ENCODE measurements at regions not wholly inside any gene's neighbourhood (a gene's known extent, or its start where the extent isn't known, plus 50 kb on each side); places are given as distances from the start of the nearest gene placed in this dataset.
"Not testable (repeated sequence)": the region's sequence is repeated elsewhere in the genome, so short reads cannot be mapped to it uniquely, and the experiment has no call there.

DNA sequence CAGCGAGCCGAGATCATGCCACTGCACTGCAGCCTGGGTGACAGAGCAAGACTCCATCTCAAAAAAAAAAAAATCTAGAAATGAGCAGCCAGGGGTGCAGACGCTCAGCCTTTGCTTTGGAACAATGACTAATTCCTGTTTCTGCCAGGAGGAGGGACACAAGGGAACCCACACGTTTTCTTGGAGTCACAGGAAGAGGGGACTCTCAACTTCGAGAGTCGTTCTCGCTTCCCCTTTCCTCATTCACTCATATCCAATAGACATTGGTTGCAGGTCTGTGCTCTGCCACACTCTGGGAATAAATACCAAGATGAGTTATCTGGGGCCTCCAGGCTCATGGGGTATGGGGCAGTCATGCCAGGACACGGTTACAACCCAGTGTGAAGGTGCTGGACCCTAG is 91.5 kb upstream of the RREB1 start:
- no peak for DNase-seq (ENCODE audit: low spot score)

GRCh38 chr6:7021301-7021700 is 86.5 kb upstream of the RREB1 start:
- no peak for DNase-seq (ENCODE audit: low spot score)

- no peak for DNase-seq (ENCODE audit: low spot score)
These were observed 81.9 kb upstream of the RREB1 start for GRCh38 chr6:7025861-7026260.

DNA sequence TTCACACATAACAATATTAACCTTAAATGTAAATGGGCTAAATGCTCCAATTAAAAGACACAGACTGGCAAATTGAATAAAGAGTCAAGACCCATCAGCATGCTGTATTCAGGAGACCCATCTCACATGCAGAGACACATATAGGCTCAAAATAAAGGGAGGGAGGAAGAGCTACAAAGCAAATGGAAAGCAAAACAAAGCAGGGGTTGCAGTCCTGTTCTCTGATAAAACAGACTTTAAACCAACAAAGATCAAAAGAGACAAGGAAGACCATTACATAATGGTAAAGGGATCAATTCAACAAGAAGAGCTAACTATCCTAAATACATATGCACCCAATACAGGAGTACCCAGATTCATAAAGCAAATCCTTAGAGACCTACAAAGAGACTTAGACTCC is 78.8 kb upstream of the RREB1 start:
- DNase-seq (ENCODE audit: low spot score), result not testable (repeated sequence)

- DNase-seq (ENCODE audit: low spot score), result not testable (repeated sequence)
These were observed 76.8 kb upstream of the RREB1 start for GRCh38 chr6:7030968-7031367.

DNA sequence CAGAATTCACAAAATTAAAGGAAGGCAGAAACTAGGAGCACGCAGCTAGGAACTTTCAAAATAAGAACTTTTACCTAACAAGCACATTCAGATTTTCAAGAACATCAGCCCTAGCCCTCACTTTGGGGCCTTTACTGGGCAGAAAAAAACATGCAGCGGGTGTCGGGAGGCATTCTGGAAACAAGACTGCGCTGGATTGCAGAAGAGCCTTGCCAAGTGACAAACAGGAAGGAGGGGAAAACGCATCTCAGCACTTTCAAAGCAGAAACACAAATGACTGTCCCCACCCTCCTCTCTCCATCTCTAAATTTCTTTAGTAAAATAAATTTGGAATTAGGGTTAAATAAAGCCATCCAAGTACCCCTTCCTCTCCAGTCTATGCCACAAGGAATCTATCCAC is 74.6 kb upstream of the RREB1 start:
- DNase-seq (ENCODE audit: low spot score), result no peak

DNA sequence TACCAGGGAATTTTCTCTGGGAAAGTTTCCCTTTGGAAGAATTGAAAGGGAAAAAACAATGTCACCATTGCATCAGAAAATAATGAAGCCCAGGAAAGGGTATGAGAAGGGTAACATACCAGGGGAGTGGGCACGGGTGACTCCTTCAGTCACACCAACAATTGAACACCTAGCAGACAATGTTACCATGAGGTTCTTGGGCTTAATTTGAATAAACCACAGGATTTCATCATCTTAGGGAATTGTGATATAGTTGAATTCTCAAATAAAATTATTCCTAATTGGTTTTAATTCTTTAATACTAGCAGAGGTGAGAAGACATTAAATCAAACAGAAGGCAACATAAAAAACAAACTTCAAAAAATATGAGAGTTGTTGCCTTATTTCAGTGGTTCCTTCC is 73.7 kb upstream of the RREB1 start:
- DNase-seq (ENCODE audit: low spot score), result no peak

DNA sequence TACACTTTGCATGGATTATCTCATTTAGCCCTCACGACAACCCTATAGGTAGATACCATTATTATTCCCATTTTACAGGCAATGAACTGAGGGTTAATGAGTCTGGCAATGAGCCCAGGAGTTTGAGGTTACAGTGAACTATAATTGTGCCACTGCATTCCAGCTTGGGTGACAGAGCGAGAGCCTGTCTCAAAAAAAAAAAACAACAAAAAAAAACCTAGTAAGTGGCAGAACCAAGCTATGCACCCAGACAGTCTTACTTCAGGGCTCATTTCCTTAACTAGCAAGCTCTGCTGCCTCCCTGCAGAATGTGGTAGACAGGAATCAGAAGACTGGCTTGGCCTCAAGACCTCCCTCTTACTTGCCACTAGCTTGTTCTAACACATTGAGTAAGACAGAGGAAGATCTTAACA is 71.9 kb upstream of the RREB1 start:
- no peak for DNase-seq (ENCODE audit: low spot score)

DNA sequence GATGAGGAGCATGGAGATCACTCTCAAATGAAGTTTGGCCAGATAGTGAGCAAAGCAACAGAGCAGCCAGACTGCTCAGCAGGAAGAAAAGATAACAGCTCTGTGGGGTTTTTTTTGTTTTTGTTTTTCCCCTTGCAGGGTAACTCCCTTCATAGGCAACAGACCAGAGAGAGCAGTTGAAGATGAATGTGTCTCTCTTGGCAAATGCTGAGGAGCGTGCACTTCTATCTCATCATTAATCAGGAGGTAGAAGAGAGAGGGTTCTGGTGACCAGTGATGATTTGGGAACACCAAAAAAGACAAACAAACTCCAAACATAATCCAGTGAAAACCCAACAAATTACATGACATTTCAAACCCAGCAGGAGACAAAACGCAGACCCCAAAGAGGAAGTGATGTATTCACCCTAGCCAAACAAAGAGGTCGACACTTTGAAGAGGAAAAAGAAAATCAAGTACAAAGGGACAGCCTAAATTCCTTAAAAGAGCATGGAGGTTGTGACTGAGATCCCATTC is 66.2 kb upstream of the RREB1 start:
- no peak for DNase-seq (ENCODE audit: low spot score)

GRCh38 chr6:7042056-7042653 is 65.6 kb upstream of the RREB1 start:
- no peak for DNase-seq (ENCODE audit: low spot score)

DNA sequence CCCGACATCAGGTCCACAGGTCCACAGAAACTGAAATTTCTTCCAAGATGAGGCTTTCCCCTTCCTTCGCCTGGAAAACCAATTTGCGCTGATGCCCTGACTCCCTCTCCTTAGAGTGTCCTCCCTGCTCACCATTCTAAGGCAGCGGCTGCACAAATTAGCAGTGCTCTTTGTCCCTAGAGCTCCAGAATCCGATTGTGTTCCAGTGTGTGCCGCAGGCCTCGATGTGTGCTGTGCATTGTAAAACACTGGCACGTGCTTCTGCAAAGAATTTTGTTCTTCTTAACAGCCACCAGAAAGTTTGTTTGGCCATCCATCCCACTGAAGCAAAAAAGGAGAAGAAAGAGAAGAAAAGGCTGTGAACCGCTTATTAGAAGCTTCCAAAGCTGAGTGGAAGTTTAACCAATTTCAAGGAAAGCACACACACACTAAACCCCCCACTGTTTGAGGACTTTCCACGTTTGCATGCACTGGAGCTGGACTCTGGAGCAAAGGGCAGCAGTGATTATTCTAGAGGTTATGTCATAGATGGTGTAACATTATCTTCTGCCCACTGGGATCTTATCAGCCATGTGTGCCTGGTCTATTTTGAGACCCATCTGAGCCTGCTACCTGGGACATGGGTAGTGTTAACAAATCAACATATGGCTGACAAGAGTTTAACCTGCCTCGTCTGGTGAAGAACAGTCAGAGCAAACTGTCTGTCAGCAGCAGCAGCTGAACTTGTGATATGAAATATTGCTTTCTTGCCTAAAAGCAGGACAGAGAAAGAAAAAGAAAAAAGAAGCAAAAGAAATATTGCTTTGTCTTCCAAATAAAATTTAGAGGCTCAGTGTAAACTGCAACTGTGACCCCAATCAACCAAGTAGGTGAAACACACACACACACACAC is 64.9 kb upstream of the RREB1 start:
- no peak for DNase-seq (ENCODE audit: low spot score)

DNA sequence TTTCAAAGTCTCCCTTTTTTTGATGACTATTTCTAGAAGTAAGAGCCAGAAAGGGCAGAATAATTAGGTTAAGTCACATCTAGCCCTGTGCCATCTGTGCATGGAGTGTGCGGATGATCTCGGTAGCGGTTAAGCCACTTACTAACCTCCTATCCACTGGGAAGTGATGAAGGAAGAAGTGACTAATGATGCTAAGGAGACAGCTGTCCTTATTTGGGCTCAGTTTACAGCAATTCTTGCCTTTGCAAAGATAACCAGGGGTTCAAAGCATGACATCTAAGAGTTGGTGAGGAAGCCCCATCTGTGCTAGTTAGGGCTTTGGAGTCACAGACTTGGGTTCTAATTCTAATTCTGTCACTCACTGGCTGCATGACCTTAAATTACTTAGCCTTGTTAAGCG is 62.4 kb upstream of the RREB1 start:
- DNase-seq (ENCODE audit: low spot score), result no peak

DNA sequence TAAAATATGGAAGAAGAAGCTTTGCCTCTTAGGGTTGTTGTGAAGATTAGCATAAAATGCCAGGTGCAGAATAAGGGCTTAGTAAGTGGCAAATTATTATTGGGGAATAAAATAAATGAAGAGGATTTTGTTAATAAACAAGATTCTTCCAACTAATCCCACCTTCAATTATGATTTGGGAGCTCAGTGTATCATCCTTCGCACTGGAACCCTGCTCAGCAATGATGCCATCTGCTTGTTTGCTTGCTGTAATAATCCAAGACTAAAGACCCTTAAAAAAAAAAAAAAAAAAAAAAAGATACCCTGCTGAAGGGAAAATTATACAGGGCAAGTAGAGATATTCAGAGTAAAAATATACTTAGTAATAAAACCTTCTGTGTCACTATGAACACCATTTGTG is 62.0 kb upstream of the RREB1 start:
- DNase-seq (ENCODE audit: low spot score), result no peak

DNA sequence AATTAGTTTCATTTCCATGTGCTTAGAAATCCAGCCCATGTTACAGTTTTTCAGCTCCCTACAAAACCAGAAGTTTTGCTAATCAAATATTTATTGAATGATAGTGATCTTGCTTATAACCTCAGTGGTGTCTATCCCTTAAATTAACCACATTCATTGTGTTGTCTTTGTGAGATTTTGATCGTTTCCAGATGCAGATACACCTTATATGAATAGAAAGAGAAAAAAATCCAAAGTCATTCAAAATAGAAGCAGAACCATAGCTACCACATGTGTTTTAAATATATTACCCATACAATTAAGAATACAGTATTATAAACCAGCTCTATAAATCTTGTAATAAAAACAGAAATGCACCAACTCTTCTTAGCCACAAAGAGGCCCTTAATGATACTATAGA is 60.6 kb upstream of the RREB1 start:
- DNase-seq (ENCODE audit: low spot score), result no peak

DNA sequence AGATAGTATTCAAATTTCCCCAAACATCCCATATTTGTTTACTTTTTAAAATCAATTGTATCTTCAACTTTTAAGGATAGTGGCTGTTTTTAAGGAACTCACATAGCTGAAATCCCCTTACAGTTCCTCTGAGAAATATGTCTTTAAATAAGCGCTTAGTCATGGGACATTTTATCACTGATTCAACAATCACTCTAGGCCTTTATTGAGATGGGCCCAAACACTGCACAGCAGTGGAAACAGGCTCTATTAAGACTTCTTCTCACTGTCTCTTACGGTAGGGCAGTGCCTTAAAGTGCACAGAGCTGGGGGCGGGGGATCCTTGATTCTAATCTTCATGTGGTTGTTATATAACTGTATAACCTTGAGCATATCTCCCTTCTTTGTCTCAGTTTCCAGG is 59.8 kb upstream of the RREB1 start:
- DNase-seq (ENCODE audit: low spot score), result no peak

GRCh38 chr6:7048894-7049293 is 58.9 kb upstream of the RREB1 start:
- no peak for DNase-seq (ENCODE audit: low spot score)

DNA sequence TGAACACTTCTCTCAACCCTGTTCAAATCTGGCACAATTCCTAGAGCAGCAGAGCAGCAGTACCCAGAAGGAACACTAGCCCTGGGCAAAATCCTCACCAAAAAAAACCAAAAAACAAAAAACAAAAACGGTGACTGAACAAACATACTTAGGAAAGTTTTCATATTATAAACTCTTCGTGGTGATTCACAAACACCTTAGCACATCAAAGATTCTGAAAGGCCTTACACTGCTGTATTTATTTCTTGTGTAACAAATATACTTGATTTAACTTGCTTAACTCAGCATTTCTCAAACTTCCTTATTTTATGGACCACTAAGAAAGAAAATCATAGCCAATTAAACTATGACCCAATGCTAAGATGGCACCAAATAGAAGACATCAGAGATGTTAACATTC is 57.8 kb upstream of the RREB1 start:
- DNase-seq (ENCODE audit: low spot score), result no peak

GRCh38 chr6:7050872-7051779 is 56.6 kb upstream of the RREB1 start:
- DNase-seq (ENCODE audit: low spot score), result peak; percentile 77

- DNase-seq (ENCODE audit: low spot score), result peak; percentile 78
These were observed 55.9 kb upstream of the RREB1 start for GRCh38 chr6:7051780-7052442.

GRCh38 chr6:7052443-7053011 is 55.2 kb upstream of the RREB1 start:
- peak; percentile 73 for DNase-seq (ENCODE audit: low spot score)

DNA sequence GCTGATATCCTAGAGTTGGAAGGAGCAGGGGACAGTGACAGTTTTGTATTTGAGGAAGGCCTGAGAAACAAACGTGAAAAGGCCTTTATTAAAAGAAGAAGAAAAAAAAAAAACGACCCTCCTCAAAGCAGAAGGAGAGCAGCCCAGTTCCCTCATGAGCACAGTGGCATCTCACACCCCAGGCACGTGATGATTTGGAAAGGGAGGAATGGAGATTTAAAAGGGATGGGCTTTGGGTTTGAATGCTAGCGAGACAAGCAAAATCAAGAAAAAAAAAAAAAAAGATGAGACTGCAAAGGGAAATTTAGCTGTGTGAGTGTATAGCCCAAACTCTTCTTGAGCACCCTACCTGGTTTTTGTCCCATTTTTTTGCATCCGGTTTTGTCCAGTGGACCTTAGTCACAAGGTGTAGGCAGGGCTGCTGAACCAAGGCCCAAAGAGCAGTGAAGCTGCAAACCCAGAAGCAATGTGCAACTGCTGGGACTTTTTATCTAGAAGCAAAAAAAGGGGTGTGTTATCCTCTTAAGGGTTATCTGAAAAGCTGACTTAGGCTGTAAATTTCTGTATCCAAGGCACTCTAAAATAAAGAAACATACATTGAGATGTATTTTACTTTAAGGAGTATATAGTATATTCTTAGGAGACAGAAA is 54.5 kb upstream of the RREB1 start:
- no peak for DNase-seq (ENCODE audit: low spot score)

Data from left forelimb (tissue), 1 donor.